HG03378 (cell line): ENCODE measurements at regions not wholly inside any gene's neighbourhood (a gene's known extent, or its start where the extent isn't known, plus 50 kb on each side); places are given as distances from the start of the nearest gene placed in this dataset.
"Not testable (repeated sequence)": the region's sequence is repeated elsewhere in the genome, so short reads cannot be mapped to it uniquely, and the experiment has no call there.

Source experiments
- ATAC-seq: cut with Tn5 transposase; IDR thresholded peaks from one replicate; pipeline ENCODE4 v1.9.1; 2021; ENCODE audit warnings: mild to moderate bottlenecking, moderate library complexity; ENCODE audit not compliant: unreplicated experiment

- ATAC-seq = no peak
Observed at GRCh38 chr2:4803396-4803795, 888.8 kb upstream of the SOX11 start.

GRCh38 chr2:4814137-4814536 is 878.0 kb upstream of the SOX11 start:
- not testable (repeated sequence) for ATAC-seq

DNA sequence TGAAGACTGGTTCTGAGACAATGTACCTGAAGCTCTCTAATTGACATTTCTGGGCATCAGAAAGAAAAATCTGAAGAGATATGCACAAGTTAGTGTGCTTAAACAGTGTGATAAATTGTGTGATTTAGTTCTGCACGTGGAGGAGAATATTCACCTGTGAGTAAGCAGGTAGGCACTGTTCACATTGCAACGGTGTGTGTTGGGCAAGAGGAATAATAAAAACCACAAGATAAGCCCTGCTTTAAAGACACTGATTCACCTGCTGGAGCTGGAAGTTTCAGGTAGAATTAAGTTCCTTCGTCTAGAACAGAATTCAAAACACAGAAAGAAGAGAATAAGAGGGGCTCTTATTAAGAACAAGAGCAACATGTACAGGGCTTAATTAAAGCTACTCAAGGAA is 864.3 kb upstream of the SOX11 start:
- no peak for ATAC-seq

- ATAC-seq = no peak
Observed at GRCh38 chr2:4828682-4829374, 863.4 kb upstream of the SOX11 start.

- ATAC-seq = no peak
Observed at GRCh38 chr2:4831751-4832150, 860.4 kb upstream of the SOX11 start.

GRCh38 chr2:4832642-4833041 is 859.5 kb upstream of the SOX11 start:
- ATAC-seq = no peak

DNA sequence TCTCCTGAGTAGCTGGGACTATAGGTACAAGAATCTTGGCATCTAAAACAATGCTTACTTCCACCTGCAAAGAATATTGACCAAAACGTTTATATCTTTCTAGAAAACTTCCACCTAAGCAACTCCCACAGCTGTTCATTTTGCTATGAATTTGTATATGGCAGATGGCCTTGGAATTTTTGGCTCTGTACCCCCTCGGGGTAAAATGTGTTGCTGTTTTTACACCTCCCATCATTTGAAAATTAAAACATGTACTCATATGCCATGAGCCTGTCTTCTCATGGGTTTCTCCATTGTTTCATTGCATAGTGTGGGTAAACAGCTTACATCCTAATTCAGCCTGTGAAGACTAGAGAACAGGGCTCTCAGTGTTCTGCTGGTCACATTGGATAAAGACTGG is 853.6 kb upstream of the SOX11 start:
- ATAC-seq = no peak

- no peak for ATAC-seq
Observed at GRCh38 chr2:4840791-4841190, 851.4 kb upstream of the SOX11 start.

GRCh38 chr2:4844881-4845280 is 847.3 kb upstream of the SOX11 start:
- no peak for ATAC-seq

DNA sequence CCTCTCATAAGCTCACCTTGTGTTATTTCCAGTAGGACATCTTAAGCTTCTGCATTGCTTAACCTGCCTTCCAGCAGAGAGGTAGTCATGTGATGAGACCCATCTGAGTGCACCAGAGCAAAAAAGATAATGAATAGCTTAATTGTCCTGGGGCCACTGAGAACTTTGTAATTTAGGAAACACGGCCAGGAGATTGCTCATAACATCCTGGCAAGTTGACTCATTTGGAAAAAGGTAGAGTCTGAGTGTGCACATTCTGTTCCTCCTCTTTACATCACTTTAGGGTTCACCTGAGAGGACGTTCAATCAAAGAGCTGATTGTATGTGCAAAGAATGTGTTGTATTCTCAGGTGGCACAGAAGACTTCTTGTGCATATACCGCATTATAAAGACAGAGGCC is 830.2 kb upstream of the SOX11 start:
- ATAC-seq = no peak

DNA sequence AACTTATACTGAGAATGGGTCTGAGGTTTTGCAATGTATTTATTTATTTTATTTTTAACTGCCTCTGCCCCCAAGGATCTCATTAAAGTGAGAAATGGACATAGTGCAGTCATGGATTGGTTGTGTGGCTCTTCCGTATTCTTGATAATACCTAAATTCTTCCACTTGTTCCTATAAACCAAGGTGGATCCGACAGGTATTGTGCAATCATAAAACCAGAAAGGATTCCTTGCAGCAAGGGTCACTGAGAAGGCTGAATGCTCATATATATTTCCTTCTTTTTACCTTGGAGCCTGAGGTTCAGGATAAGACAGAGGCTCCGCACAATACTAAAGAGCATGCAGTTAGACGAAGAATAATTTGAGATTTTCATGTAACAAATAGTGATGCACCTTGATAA is 826.0 kb upstream of the SOX11 start:
- ATAC-seq = no peak

DNA sequence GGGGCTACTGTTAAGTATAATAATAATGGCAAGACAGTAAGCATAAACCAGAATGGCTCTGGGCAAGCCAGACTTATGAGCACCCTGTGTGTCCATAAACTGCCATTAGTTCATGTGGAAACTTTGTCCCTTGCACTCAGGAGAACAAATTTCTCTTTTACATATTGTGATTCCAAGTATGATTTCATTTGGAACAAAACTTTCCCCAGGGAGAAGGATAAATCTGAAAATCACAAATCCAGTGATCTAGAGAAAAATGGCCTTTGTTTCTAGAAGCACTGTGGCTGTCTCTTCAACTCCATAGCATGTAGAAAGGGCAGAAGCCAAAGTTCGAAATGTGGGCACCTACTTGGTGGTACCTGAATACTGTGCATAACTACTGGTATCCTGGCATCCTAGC is 823.7 kb upstream of the SOX11 start:
- no peak for ATAC-seq

- ATAC-seq = no peak
Observed at GRCh38 chr2:4869154-4869553, 823.0 kb upstream of the SOX11 start.

- ATAC-seq = no peak
Observed at GRCh38 chr2:4873364-4873763, 818.8 kb upstream of the SOX11 start.

GRCh38 chr2:4873876-4874593 is 818.1 kb upstream of the SOX11 start:
- no peak for ATAC-seq

DNA sequence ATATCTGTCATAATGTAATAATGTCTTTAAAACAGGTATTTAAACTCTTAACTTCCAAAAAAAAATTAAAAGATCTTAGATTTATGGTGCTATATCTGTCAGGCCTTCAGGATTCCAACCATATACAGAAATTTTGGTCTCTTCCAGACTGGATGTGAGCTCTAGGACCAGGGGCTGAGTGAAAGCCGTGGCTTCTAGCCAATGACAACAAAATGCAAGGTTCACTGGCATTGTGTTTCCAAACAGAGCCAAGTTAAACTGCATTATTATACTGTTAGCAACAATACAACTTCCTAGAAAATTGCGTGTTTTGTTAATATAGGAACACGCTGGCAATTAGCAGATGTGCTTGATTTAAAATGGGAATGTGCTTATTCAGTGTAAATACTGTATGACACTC is 809.8 kb upstream of the SOX11 start:
- ATAC-seq = no peak

GRCh38 chr2:4882941-4883340 is 809.2 kb upstream of the SOX11 start:
- no peak for ATAC-seq

DNA sequence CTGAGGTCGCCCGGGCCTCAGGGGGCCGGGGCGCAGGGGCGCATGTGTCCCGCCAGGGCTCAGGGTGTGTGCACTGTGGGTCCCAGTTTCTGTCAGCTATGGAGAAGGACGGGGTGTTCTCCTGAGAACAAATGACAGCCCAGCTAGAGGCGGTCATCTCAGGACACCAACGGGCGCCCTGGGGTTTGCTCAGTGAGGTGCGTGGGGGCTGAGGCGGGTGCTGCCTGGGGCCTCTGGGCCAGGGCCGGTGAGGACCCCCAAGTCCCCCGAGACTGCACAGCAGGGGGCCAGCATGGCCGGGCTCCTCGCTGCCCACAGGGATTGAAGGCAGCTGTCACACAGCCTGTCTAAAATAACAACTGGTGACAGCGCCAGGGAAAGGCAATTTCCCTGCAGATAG is 808.8 kb upstream of the SOX11 start:
- no peak for ATAC-seq

DNA sequence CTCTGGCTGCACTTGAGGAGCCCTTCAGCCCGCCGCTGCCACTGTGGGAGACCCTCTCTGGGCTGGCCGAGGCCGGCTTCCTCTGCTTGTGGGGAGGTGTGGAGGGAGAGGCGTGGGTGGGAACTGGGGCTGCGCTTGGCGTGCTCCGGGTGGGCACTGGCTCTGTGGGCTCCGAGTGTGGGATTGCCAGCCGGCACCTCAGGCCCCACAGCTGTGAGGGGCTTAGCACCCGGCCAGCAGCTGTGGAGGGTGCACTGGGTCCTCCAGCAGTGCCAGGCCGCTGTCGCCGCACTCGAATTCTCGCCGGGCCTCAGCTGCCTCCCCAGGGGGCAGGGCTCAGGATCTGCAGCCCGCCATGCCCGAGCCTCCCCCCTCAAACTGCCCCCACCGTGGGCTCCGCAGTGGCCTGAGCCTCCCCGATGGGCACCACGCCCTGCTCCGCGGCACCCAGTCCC is 808.0 kb upstream of the SOX11 start:
- ATAC-seq = no peak

DNA sequence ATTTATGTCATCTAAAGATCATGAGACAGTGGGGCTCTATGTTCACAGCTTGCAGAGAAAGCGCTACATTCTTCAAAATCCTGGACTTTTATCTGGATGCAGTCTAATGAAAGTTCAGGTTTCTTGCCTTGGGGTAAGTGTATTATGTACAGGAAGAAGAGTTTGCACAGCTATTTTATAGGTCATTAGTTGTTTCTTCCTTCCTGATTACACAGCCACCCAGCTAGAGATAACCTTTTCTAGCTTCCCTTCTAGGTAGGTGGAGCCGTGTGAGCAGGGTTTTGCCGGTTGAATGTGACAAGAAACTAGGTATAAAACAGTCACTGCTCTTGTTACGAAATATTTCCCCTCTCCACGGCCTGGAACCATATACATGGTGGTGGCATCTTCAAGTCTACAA is 800.8 kb upstream of the SOX11 start:
- no peak for ATAC-seq

- no peak for ATAC-seq
Observed at GRCh38 chr2:4895371-4895770, 796.8 kb upstream of the SOX11 start.

DNA sequence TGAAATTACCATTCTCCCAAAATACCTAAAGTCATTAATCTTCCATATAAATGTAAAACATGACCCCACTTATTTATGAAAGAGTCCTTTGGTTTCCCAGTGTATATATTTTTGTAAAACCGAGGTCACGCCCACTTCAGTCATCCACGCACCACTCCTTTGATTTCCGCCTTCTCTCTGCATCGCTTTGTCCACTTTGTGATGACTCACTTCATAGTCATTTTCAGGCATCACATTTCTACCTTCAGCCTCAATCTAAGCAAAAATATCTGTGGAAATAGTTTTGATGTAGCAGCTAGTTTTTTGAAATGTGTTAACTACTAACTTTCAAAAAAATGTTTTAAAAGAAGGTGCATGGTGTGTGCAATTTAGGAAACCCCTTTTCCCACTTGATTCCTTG is 793.5 kb upstream of the SOX11 start:
- no peak for ATAC-seq

GRCh38 chr2:4900242-4900641 is 791.9 kb upstream of the SOX11 start:
- ATAC-seq = no peak
